OCI-LY1 (cell line): ENCODE measurements at regions not wholly inside any gene's neighbourhood (a gene's known extent, or its start where the extent isn't known, plus 50 kb on each side); places are given as distances from the start of the nearest gene placed in this dataset.

Experiments used
- CTCF ChIP-seq: fragments of 200-600 bp; sonication (generic), shearing (Covaris generic); IDR thresholded peaks from 2 replicates; pipeline ENCODE4 v1.5.1; 2017; ENCODE audit warnings: mild to moderate bottlenecking, antibody characterized with exemption, low read length, moderate library complexity, mixed read lengths
- EZH2 ChIP-seq: fragments of 200-600 bp; sonication (generic), shearing (Covaris generic); IDR thresholded peaks from 2 replicates; pipeline ENCODE4 v1.8.0; 2017; ENCODE audit warnings: borderline replicate concordance, mixed run types, mild to moderate bottlenecking, antibody characterized with exemption, low read length, moderate library complexity, mixed read lengths

- TF ChIP-seq CTCF: no peak
- TF ChIP-seq EZH2: no peak
Observed at GRCh38 chr14:61940666-61941420, 178.6 kb downstream of the SNAPC1 start.
